H9 (cell line): ENCODE measurements at regions not wholly inside any gene's neighbourhood (a gene's known extent, or its start where the extent isn't known, plus 50 kb on each side); places are given as distances from the start of the nearest gene placed in this dataset.

Source experiments
- DNase-seq: peaks from one replicate; pipeline ENCODE4 v3.0.0-alpha.2; 2017
- H2AFZ ChIP-seq: one replicate; pipeline ENCODE4 v1.6.1; 2013; ENCODE audit warnings: mild to moderate bottlenecking, low read length, control low read depth, moderate library complexity
- H2AK5ac ChIP-seq: 2 replicates; pipeline ENCODE4 v1.6.1; 2013; ENCODE audit warnings: low read length, control low read depth, mixed read lengths; ENCODE audit not compliant: insufficient read length
- H2BK120ac ChIP-seq: one replicate; pipeline ENCODE4 v1.6.1; 2013; ENCODE audit warnings: low read depth, mild to moderate bottlenecking, low read length, control low read depth, inconsistent platforms; ENCODE audit not compliant: poor library complexity, severe bottlenecking
- H2BK12ac ChIP-seq: 2 replicates; pipeline ENCODE4 v1.6.1; 2013; ENCODE audit warnings: low read length, control low read depth, mixed read lengths, low read depth; ENCODE audit not compliant: insufficient read length
- H2BK15ac ChIP-seq: 2 replicates; pipeline ENCODE4 v1.6.1; 2013; ENCODE audit warnings: low read depth, low read length, control low read depth
- H2BK20ac ChIP-seq: one replicate; pipeline ENCODE4 v1.6.1; 2013; ENCODE audit warnings: low read depth, mild to moderate bottlenecking, low read length, control low read depth, inconsistent platforms; ENCODE audit not compliant: poor library complexity, severe bottlenecking
- H2BK5ac ChIP-seq: 2 replicates; pipeline ENCODE4 v1.6.1; 2013; ENCODE audit warnings: low read length, control low read depth, mixed read lengths; ENCODE audit not compliant: insufficient read length
- H3K14ac ChIP-seq: 2 replicates; pipeline ENCODE4 v1.6.1; 2013; ENCODE audit warnings: low read length, control low read depth; ENCODE audit not compliant: insufficient read depth
- H3K18ac ChIP-seq: 2 replicates; pipeline ENCODE4 v1.6.1; 2013; ENCODE audit warnings: low read depth, mild to moderate bottlenecking, mixed read lengths, low read length, control low read depth; ENCODE audit not compliant: insufficient read length
- H3K23ac ChIP-seq: 2 replicates; pipeline ENCODE4 v1.6.1; 2013; ENCODE audit warnings: low read length, control low read depth, mixed read lengths, low read depth; ENCODE audit not compliant: insufficient read length
- H3K23me2 ChIP-seq: 2 replicates; pipeline ENCODE4 v1.6.1; 2013; ENCODE audit warnings: low read depth, mild to moderate bottlenecking, mixed read lengths, low read length, control low read depth; ENCODE audit not compliant: insufficient read length, poor library complexity, severe bottlenecking
- H3K27ac ChIP-seq: 2 replicates; pipeline ENCODE4 v1.5.1; 2013; ENCODE audit warnings: low read length, control low read depth, mixed read lengths, low read depth; ENCODE audit not compliant: insufficient read length
- H3K27me3 ChIP-seq: 2 replicates; pipeline ENCODE4 v1.6.1; 2013; ENCODE audit warnings: low read length, control low read depth, inconsistent platforms; ENCODE audit not compliant: insufficient read depth
- H3K4ac ChIP-seq: 2 replicates; pipeline ENCODE4 v1.6.1; 2013; ENCODE audit warnings: low read depth, mild to moderate bottlenecking, control low read depth, inconsistent platforms, low read length, moderate library complexity
- H3K4me1 ChIP-seq: 2 replicates; pipeline ENCODE4 v1.6.1; 2013; ENCODE audit warnings: low read length, control low read depth, inconsistent platforms; ENCODE audit not compliant: insufficient read depth
- H3K4me2 ChIP-seq: 2 replicates; pipeline ENCODE4 v1.6.1; 2013; ENCODE audit warnings: low read length, control low read depth, mixed read lengths; ENCODE audit not compliant: insufficient read length, insufficient read depth
- H3K56ac ChIP-seq: 2 replicates; pipeline ENCODE4 v1.6.1; 2013; ENCODE audit warnings: low read depth, mild to moderate bottlenecking, mixed read lengths, low read length, control low read depth; ENCODE audit not compliant: insufficient read length
- H3K79me1 ChIP-seq: 2 replicates; pipeline ENCODE4 v1.6.1; 2013; ENCODE audit warnings: low read depth, mild to moderate bottlenecking, moderate library complexity, low read length, control low read depth, inconsistent platforms; ENCODE audit not compliant: insufficient read depth, poor library complexity, severe bottlenecking
- H3K79me2 ChIP-seq: 2 replicates; pipeline ENCODE4 v1.6.1; 2013; ENCODE audit warnings: low read length, control low read depth, inconsistent platforms; ENCODE audit not compliant: insufficient read depth
- H3K9ac ChIP-seq: 2 replicates; pipeline ENCODE4 v1.6.1; 2013; ENCODE audit warnings: low read length, control low read depth, mixed read lengths; ENCODE audit not compliant: insufficient read length; ENCODE audit errors: extremely low read depth
- H3K9me3 ChIP-seq: one replicate; pipeline ENCODE4 v1.6.1; 2013; ENCODE audit warnings: low read depth, low read length, inconsistent platforms; ENCODE audit not compliant: control insufficient read depth
- H3T11ph ChIP-seq: one replicate; pipeline ENCODE4 v1.6.1; 2013; ENCODE audit warnings: mild to moderate bottlenecking, low read length, control low read depth, inconsistent platforms
- H4K20me1 ChIP-seq: one replicate; pipeline ENCODE4 v1.6.1; 2013; ENCODE audit not compliant: control insufficient read depth, insufficient read length, insufficient read depth
- H4K5ac ChIP-seq: 2 replicates; pipeline ENCODE4 v1.6.1; 2013; ENCODE audit warnings: low read depth, mild to moderate bottlenecking, mixed read lengths, low read length, control low read depth; ENCODE audit not compliant: insufficient read length
- H4K8ac ChIP-seq: replicated peaks from 2 replicates; pipeline ENCODE4 v1.6.1; 2013; ENCODE audit warnings: low read length, control low read depth, mixed read lengths, low read depth; ENCODE audit not compliant: insufficient read length
- H4K91ac ChIP-seq: 2 replicates; pipeline ENCODE4 v1.6.1; 2013; ENCODE audit warnings: low read depth, mild to moderate bottlenecking, moderate library complexity, mixed read lengths, low read length, control low read depth; ENCODE audit not compliant: insufficient read length
- H3K27ac Mint-ChIP-seq, 3 experiments: 2 replicates in 2 of 3; 3 replicates in 1 of 3; pipeline ENCODE4 v1.8.0; 2020 to 2021; ENCODE audit warnings: mixed read lengths in 3 of 3, mild to moderate bottlenecking in 1 of 3, moderate library complexity in 1 of 3
- H3K27me3 Mint-ChIP-seq: 2 replicates; pipeline ENCODE4 v1.8.0; 2021; ENCODE audit warnings: low read depth, mild to moderate bottlenecking, moderate library complexity, mixed read lengths
- H3K36me3 Mint-ChIP-seq, 3 experiments: 2 replicates in 2 of 3; 3 replicates in 1 of 3; pipeline ENCODE4 v1.8.0; 2020 to 2021; ENCODE audit warnings: low read depth in 3 of 3, mixed read lengths in 3 of 3; ENCODE audit not compliant: insufficient read depth in 1 of 3
- H3K4me1 Mint-ChIP-seq, 2 experiments: 2 replicates each; pipeline ENCODE4 v1.8.0; 2020; ENCODE audit warnings: mixed read lengths in 2 of 2
- H3K4me3 Mint-ChIP-seq, 2 experiments: 2 replicates in 1 of 2; 3 replicates in 1 of 2; pipeline ENCODE4 v1.8.0; 2020 to 2021; ENCODE audit warnings: mild to moderate bottlenecking in 2 of 2, mixed read lengths in 2 of 2, moderate library complexity in 1 of 2
- H3K9me3 Mint-ChIP-seq, 2 experiments: 2 replicates in 1 of 2; 3 replicates in 1 of 2; pipeline ENCODE4 v1.8.0; 2020; ENCODE audit warnings: mild to moderate bottlenecking in 2 of 2, mixed read lengths in 2 of 2, moderate library complexity in 1 of 2
- WGBS: extraction: QIAGEN DNeasy Blood & Tissue Kit; methylation state at CpG from one replicate; pipeline ENCODE4 v1.1.7; 2013; ENCODE audit warnings: missing lambda C conversion rate, low lambda C conversion rate, mixed read lengths; ENCODE audit not compliant: insufficient read length; ENCODE audit errors: extremely low coverage; 5-methylcytosine and 5-hydroxymethylcytosine counted together
- TF ChIP-seq, protein P1 (sequence below): fragments of 200-600 bp; sonication (generic); conservative IDR thresholded peaks from 3 replicates; pipeline ENCODE4 v1.8.0; 2021; ENCODE audit warnings: antibody characterized with exemption, mild to moderate bottlenecking

- H3K56ac ChIP-seq = no peak overlapping the region
- H2BK15ac ChIP-seq = no peak overlapping the region
- no peak overlapping the region for H2AK5ac ChIP-seq
- Mint-ChIP-seq H3K36me3 (peaks cover 0 to 4% (median 0%) of the 10 kb centered on the region in 3 experiments; a peak in 1 of 7 replicates), H3K4me1 (peaks cover 7 to 15% of the 10 kb centered on the region in 2 experiments; a peak in 3 of 4 replicates), H3K4me3 (no peak overlapping the region), H3K27me3 (peaks cover 2% of the 10 kb centered on the region; the same call in 1 of the 2 replicates), H3K27ac (no peak overlapping the region), H3K9me3 (peaks cover 3 to 6% of the 10 kb centered on the region in 2 experiments; a peak in 2 of 5 replicates)
- H3K18ac ChIP-seq = no peak overlapping the region
- H4K91ac ChIP-seq = no peak overlapping the region
- H3K9me3 ChIP-seq = no peaks in the 10 kb centered on the region
- no peak for DNase-seq
- H3K4me1 ChIP-seq = no peaks in the 10 kb centered on the region
- H3K14ac ChIP-seq = no peak overlapping the region; the same call in 1 of the 2 replicates
- H2BK20ac ChIP-seq = no peak overlapping the region
- WGBS = no CpG with 5 or more reads among the region's 14 CpGs
- no peak overlapping the region for H2BK12ac ChIP-seq
- H4K8ac ChIP-seq = no peak overlapping the region
- peaks cover 2% of the 10 kb centered on the region for H3K23me2 ChIP-seq
- H3K9ac ChIP-seq = no peak overlapping the region
- no peak overlapping the region for H4K5ac ChIP-seq
- no peaks in the 10 kb centered on the region for H3K79me1 ChIP-seq
- no peak overlapping the region for H3T11ph ChIP-seq
- no peak overlapping the region for H3K23ac ChIP-seq
- no peak overlapping the region for H2AFZ ChIP-seq
- H3K4ac ChIP-seq = no peak overlapping the region
- TF ChIP-seq, protein P1, sequence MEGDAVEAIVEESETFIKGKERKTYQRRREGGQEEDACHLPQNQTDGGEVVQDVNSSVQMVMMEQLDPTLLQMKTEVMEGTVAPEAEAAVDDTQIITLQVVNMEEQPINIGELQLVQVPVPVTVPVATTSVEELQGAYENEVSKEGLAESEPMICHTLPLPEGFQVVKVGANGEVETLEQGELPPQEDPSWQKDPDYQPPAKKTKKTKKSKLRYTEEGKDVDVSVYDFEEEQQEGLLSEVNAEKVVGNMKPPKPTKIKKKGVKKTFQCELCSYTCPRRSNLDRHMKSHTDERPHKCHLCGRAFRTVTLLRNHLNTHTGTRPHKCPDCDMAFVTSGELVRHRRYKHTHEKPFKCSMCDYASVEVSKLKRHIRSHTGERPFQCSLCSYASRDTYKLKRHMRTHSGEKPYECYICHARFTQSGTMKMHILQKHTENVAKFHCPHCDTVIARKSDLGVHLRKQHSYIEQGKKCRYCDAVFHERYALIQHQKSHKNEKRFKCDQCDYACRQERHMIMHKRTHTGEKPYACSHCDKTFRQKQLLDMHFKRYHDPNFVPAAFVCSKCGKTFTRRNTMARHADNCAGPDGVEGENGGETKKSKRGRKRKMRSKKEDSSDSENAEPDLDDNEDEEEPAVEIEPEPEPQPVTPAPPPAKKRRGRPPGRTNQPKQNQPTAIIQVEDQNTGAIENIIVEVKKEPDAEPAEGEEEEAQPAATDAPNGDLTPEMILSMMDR = no peak
- no peak overlapping the region for H3K4me2 ChIP-seq
- no peaks in the 10 kb centered on the region for H4K20me1 ChIP-seq
- no peaks in the 10 kb centered on the region for H3K79me2 ChIP-seq
- no peak overlapping the region for H2BK120ac ChIP-seq
- H3K27me3 ChIP-seq = no peaks in the 10 kb centered on the region
- H3K27ac ChIP-seq = no peak overlapping the region
- H2BK5ac ChIP-seq = no peak overlapping the region
Observed at GRCh38 chr1:3995141-3995780, 95.2 kb upstream of the C1orf174 start.
